ENCODE measurements at regions not wholly inside any gene's neighbourhood (a gene's known extent, or its start where the extent isn't known, plus 50 kb on each side); places are given as distances from the start of the nearest gene placed in this dataset.

- no peaks in the 10 kb centered on the region for H3K27me3 ChIP-seq (ENCODE audit: insufficient read depth, low read length)
- H3K36me3 ChIP-seq (ENCODE audit: insufficient read depth, low read length), result no peaks in the 10 kb centered on the region
- peaks cover 18% of the 10 kb centered on the region for H3K4me1 ChIP-seq (ENCODE audit: insufficient read depth, low read length)
- DNase-seq (ENCODE audit: insufficient read length, low spot score, missing footprints), result no peak
- no peaks in the 10 kb centered on the region for H3K79me2 ChIP-seq (ENCODE audit: insufficient read depth, low read length)
- no peaks in the 10 kb centered on the region for H3K9me3 ChIP-seq (ENCODE audit: low read depth, low read length)
- H4K20me1 ChIP-seq (ENCODE audit: insufficient read depth, low read length), result no peaks in the 10 kb centered on the region
- no peak overlapping the region for H3K4me3 ChIP-seq (ENCODE audit: insufficient read depth, low read length)
- H2AFZ ChIP-seq (ENCODE audit: low read length), result no peak overlapping the region
- no peak overlapping the region for H3K4me2 ChIP-seq (ENCODE audit: insufficient read depth, low read length)
- TF ChIP-seq CTCF (IDR thresholded peaks at IDR 0.05; ENCODE audit: extremely low read depth, low read depth, low read length), result no peak
- H3K27ac ChIP-seq (ENCODE audit: low read depth, low read length), result no peak overlapping the region
Measured at GRCh38 chr12:66051361-66051760, 79.2 kb downstream of the LLPH start.

- no peak for TF ChIP-seq CTCF (IDR thresholded peaks at IDR 0.05; ENCODE audit: extremely low read depth, low read depth, low read length)
- no peak overlapping the region for H3K27ac ChIP-seq (ENCODE audit: low read depth, low read length)
- no peaks in the 10 kb centered on the region for H4K20me1 ChIP-seq (ENCODE audit: insufficient read depth, low read length)
- no peak overlapping the region for H3K4me2 ChIP-seq (ENCODE audit: insufficient read depth, low read length)
- no peaks in the 10 kb centered on the region for H3K36me3 ChIP-seq (ENCODE audit: insufficient read depth, low read length)
- peaks cover 18% of the 10 kb centered on the region for H3K4me1 ChIP-seq (ENCODE audit: insufficient read depth, low read length)
- no peak overlapping the region for H3K4me3 ChIP-seq (ENCODE audit: insufficient read depth, low read length)
- no peaks in the 10 kb centered on the region for H3K9me3 ChIP-seq (ENCODE audit: low read depth, low read length)
- DNase-seq (ENCODE audit: insufficient read length, low spot score, missing footprints), result no peak
- H3K79me2 ChIP-seq (ENCODE audit: insufficient read depth, low read length), result no peaks in the 10 kb centered on the region
- no peaks in the 10 kb centered on the region for H3K27me3 ChIP-seq (ENCODE audit: insufficient read depth, low read length)
- H2AFZ ChIP-seq (ENCODE audit: low read length), result no peak overlapping the region
Measured at GRCh38 chr12:66050610-66051009, 79.9 kb downstream of the LLPH start.

GRCh38 chr12:66050283-66050576, 80.3 kb downstream of the LLPH start:
- no peak for DNase-seq (ENCODE audit: insufficient read length, low spot score, missing footprints)
- no peak overlapping the region for H3K27ac ChIP-seq (ENCODE audit: low read depth, low read length)
- H3K36me3 ChIP-seq (ENCODE audit: insufficient read depth, low read length), result no peaks in the 10 kb centered on the region
- TF ChIP-seq CTCF (IDR thresholded peaks at IDR 0.05; ENCODE audit: extremely low read depth, low read depth, low read length), result no peak
- H3K27me3 ChIP-seq (ENCODE audit: insufficient read depth, low read length), result no peaks in the 10 kb centered on the region
- H3K4me3 ChIP-seq (ENCODE audit: insufficient read depth, low read length), result no peak overlapping the region
- H3K4me2 ChIP-seq (ENCODE audit: insufficient read depth, low read length), result no peak overlapping the region
- H3K9me3 ChIP-seq (ENCODE audit: low read depth, low read length), result no peaks in the 10 kb centered on the region
- H4K20me1 ChIP-seq (ENCODE audit: insufficient read depth, low read length), result no peaks in the 10 kb centered on the region
- H3K79me2 ChIP-seq (ENCODE audit: insufficient read depth, low read length), result no peaks in the 10 kb centered on the region
- H3K4me1 ChIP-seq (ENCODE audit: insufficient read depth, low read length), result peaks cover 18% of the 10 kb centered on the region
- no peak overlapping the region for H2AFZ ChIP-seq (ENCODE audit: low read length)

GRCh38 chr12:66049538-66050282, 80.8 kb downstream of the LLPH start:
- H4K20me1 ChIP-seq (ENCODE audit: insufficient read depth, low read length), result no peaks in the 10 kb centered on the region
- DNase-seq (ENCODE audit: insufficient read length, low spot score, missing footprints), result no peak
- no peak overlapping the region for H3K27ac ChIP-seq (ENCODE audit: low read depth, low read length)
- peaks cover 23% of the 10 kb centered on the region for H3K4me1 ChIP-seq (ENCODE audit: insufficient read depth, low read length)
- H3K4me3 ChIP-seq (ENCODE audit: insufficient read depth, low read length), result no peak overlapping the region
- H3K9me3 ChIP-seq (ENCODE audit: low read depth, low read length), result no peaks in the 10 kb centered on the region
- no peak overlapping the region for H2AFZ ChIP-seq (ENCODE audit: low read length)
- H3K27me3 ChIP-seq (ENCODE audit: insufficient read depth, low read length), result no peaks in the 10 kb centered on the region
- TF ChIP-seq CTCF (IDR thresholded peaks at IDR 0.05; ENCODE audit: extremely low read depth, low read depth, low read length), result no peak
- no peaks in the 10 kb centered on the region for H3K36me3 ChIP-seq (ENCODE audit: insufficient read depth, low read length)
- no peak overlapping the region for H3K4me2 ChIP-seq (ENCODE audit: insufficient read depth, low read length)
- no peaks in the 10 kb centered on the region for H3K79me2 ChIP-seq (ENCODE audit: insufficient read depth, low read length)
